ENCODE measurements at regions not wholly inside any gene's neighbourhood (a gene's known extent, or its start where the extent isn't known, plus 50 kb on each side); places are given as distances from the start of the nearest gene placed in this dataset.
"Not testable (repeated sequence)": the region's sequence is repeated elsewhere in the genome, so short reads cannot be mapped to it uniquely, and the experiment has no call there.

- Histone ChIP-seq H3K9ac (no peak overlapping the region), H3K27ac (ENCODE audit: low read depth in 2 of 2, low read length in 1 of 2) (no peak overlapping the region), H3F3A (replicated peaks; ENCODE audit: insufficient read depth) (no peaks in the 10 kb centered on the region), H2AFZ (ENCODE audit: low read depth) (no peak overlapping the region), H3K4me3 (ENCODE audit: low read depth in 2 of 2, low read length in 1 of 2) (no peak overlapping the region), H3K27me3 (ENCODE audit: insufficient read depth) (no peaks in the 10 kb centered on the region), H3K4me2 (no peak overlapping the region), H3K9me2 (no peaks in the 10 kb centered on the region), H3K79me2 (ENCODE audit: insufficient read depth) (no peaks in the 10 kb centered on the region), H3K9me3 (no peaks in the 10 kb centered on the region), H3K4me1 (ENCODE audit: control insufficient read depth in 1 of 2, insufficient read depth in 2 of 2, low read depth in 1 of 2, low read length in 1 of 2) (no peaks in the 10 kb centered on the region), H3K36me3 (replicated peaks in 1 of 2; ENCODE audit: control insufficient read depth in 1 of 2, insufficient read depth in 2 of 2, low read length in 1 of 2) (no peaks in the 10 kb centered on the region), H4K20me1 (ENCODE audit: insufficient read depth) (no peaks in the 10 kb centered on the region)
- DNase-seq, result no peak
- ChIA-PET CTCF (interaction anchor here (1.1 kb wide), 1 partner anchor 51 kb away, joined by 3 read pairs; no protein-coding TSS in a partner anchor), POLR2A (no interaction called here)
- TF ChIP-seq JUND (IDR thresholded peaks at IDR 0.05) (no peak), SMC3 (IDR thresholded peaks at IDR 0.05; ENCODE audit: low read depth, low read length) (no peak), IRF3 (IDR thresholded peaks at IDR 0.05; ENCODE audit: low read depth, low read length) (no peak), GATA2 (CRISPR knock-in tag; IDR thresholded peaks at IDR 0.05) (no peak), RCOR1 (IDR thresholded peaks at IDR 0.05; ENCODE audit: low read length) (no peak), FOXJ3 (CRISPR knock-in tag; IDR thresholded peaks at IDR 0.05) (no peak), ELF1 (IDR thresholded peaks at IDR 0.05) (no peak), PBX3 (IDR thresholded peaks at IDR 0.05) (no peak), RXRA (IDR thresholded peaks at IDR 0.05; ENCODE audit: borderline replicate concordance, low read depth) (no peak), TEAD4 (IDR thresholded peaks at IDR 0.05; ENCODE audit: borderline replicate concordance, insufficient read depth) (no peak), MAX (IDR thresholded peaks at IDR 0.05; ENCODE audit: low read depth) (no peak), RAD21 (IDR thresholded peaks at IDR 0.05; ENCODE audit: low read length) (no peak), FOXM1 (IDR thresholded peaks at IDR 0.05; ENCODE audit: low read depth) (no peak), FOSL2 (IDR thresholded peaks at IDR 0.05; ENCODE audit: borderline replicate concordance, low read depth) (no peak), TCF12 (IDR thresholded peaks at IDR 0.05) (no peak), USF2 (IDR thresholded peaks at IDR 0.05; ENCODE audit: borderline replicate concordance, low read depth, low read length) (no peak), NRF1 (IDR thresholded peaks at IDR 0.05; ENCODE audit: low read depth, low read length) (no peak)
- WGBS (ENCODE audit: low lambda C conversion rate), result 49% methylated on average over 3 of the region's 3 CpGs
Observed at GRCh38 chr2:192515937-192516336, 321.2 kb upstream of the TMEFF2 start.

GRCh38 chr2:192513575-192513974, 318.8 kb upstream of the TMEFF2 start:
- Histone ChIP-seq H4K20me1 (ENCODE audit: insufficient read depth) (no peaks in the 10 kb centered on the region), H3K9me2 (no peaks in the 10 kb centered on the region), H3K36me3 (replicated peaks in 1 of 2; ENCODE audit: control insufficient read depth in 1 of 2, insufficient read depth in 2 of 2, low read length in 1 of 2) (no peaks in the 10 kb centered on the region), H3K4me1 (ENCODE audit: control insufficient read depth in 1 of 2, insufficient read depth in 2 of 2, low read depth in 1 of 2, low read length in 1 of 2) (no peaks in the 10 kb centered on the region), H3K9ac (no peak overlapping the region), H3K27ac (ENCODE audit: low read depth in 2 of 2, low read length in 1 of 2) (no peak overlapping the region), H3K4me3 (ENCODE audit: low read depth in 2 of 2, low read length in 1 of 2) (no peak overlapping the region), H3K4me2 (no peak overlapping the region), H3K9me3 (no peaks in the 10 kb centered on the region), H3F3A (replicated peaks; ENCODE audit: insufficient read depth) (no peaks in the 10 kb centered on the region), H3K27me3 (ENCODE audit: insufficient read depth) (no peaks in the 10 kb centered on the region), H3K79me2 (ENCODE audit: insufficient read depth) (no peaks in the 10 kb centered on the region), H2AFZ (ENCODE audit: low read depth) (no peak overlapping the region)
- CTCF ChIA-PET, result no interaction called here
- TF ChIP-seq FOXJ3 (CRISPR knock-in tag; IDR thresholded peaks at IDR 0.05), result no peak
- no peak for TF ChIP-seq CTCF (IDR thresholded peaks at IDR 0.05)
- TF ChIP-seq SIN3A (IDR thresholded peaks at IDR 0.05; ENCODE audit: borderline replicate concordance, low read depth, low read length), result no peak
- POLR2A ChIA-PET, result no interaction called here
- no peak for DNase-seq
- WGBS (ENCODE audit: low lambda C conversion rate), result 77% methylated on average over 4 of the region's 4 CpGs

GRCh38 chr2:192507836-192508450, 313.2 kb upstream of the TMEFF2 start:
- POLR2A ChIA-PET; H3K9ac ChIP-seq; CTCF ChIA-PET; H3K27me3 ChIP-seq (ENCODE audit: insufficient read depth); H3K4me3 ChIP-seq (ENCODE audit: low read depth in 2 of 2, low read length in 1 of 2); H4K20me1 ChIP-seq (ENCODE audit: insufficient read depth); H3K27ac ChIP-seq (ENCODE audit: low read depth in 2 of 2, low read length in 1 of 2); H3K9me3 ChIP-seq; H3K4me2 ChIP-seq; H3K4me1 ChIP-seq (ENCODE audit: control insufficient read depth in 1 of 2, insufficient read depth in 2 of 2, low read depth in 1 of 2, low read length in 1 of 2); H3K79me2 ChIP-seq (ENCODE audit: insufficient read depth); H2AFZ ChIP-seq (ENCODE audit: low read depth); H3K9me2 ChIP-seq; DNase-seq; H3K36me3 ChIP-seq (replicated peaks in 1 of 2; ENCODE audit: control insufficient read depth in 1 of 2, insufficient read depth in 2 of 2, low read length in 1 of 2); H3F3A ChIP-seq (replicated peaks; ENCODE audit: insufficient read depth): not testable (repeated sequence)
- 76% methylated on average over 12 of the region's 33 CpGs for WGBS (ENCODE audit: low lambda C conversion rate)
